B cell (primary cell): ENCODE measurements at regions not wholly inside any gene's neighbourhood (a gene's known extent, or its start where the extent isn't known, plus 50 kb on each side); places are given as distances from the start of the nearest gene placed in this dataset.

Experiments
- ATAC-seq: fragments of 200-7000 bp; cut with Tn5 transposase; one replicate; pipeline ENCODE4 v1.10.0; 2021; ENCODE audit warnings: low read depth, mild to moderate bottlenecking, moderate number of reproducible peaks, moderate library complexity
- CTCF ChIA-PET: fragments of 350-600 bp; sonication (Branson Sonifier 250); formaldehyde crosslinking; loops from one replicate; lab custom pipeline; 2021; ENCODE audit warnings: antibody characterized with exemption, inconsistent platforms; lab: Charles Lee
- POLR2A ChIA-PET: fragments of 350-600 bp; sonication (Branson Sonifier 250); formaldehyde crosslinking; loops from one replicate; lab custom pipeline; 2021; ENCODE audit warnings: antibody characterized with exemption; lab: Charles Lee
- DNase-seq: peaks from one replicate; pipeline ENCODE4 v3.0.0; 2013
- H2AFZ ChIP-seq: 2 replicates; pipeline ENCODE4 v1.6.1; 2012; ENCODE audit warnings: mild to moderate bottlenecking, low read depth, low read length; ENCODE audit not compliant: insufficient read depth, poor library complexity, severe bottlenecking
- H3K27ac ChIP-seq, 2 donors: 1 replicate in 1 of 2; 2 replicates in 1 of 2; pipeline ENCODE4 v1.5.1; 2012 to 2013; ENCODE audit warnings: low read length in 2 of 2, mild to moderate bottlenecking in 2 of 2, moderate library complexity in 1 of 2
- H3K27me3 ChIP-seq, 4 experiments: fragments of 200-600 bp in 1 of 4; sonication (generic) in 1 of 4; replicated peaks in 1 of 4; 1 replicate in 2 of 4; 2 replicates in 2 of 4; pipeline versions ENCODE4 v1.6.1 to v1.7.0; 2013 to 2016; ENCODE audit warnings: low read length in 3 of 4, mild to moderate bottlenecking in 2 of 4, mixed read lengths in 1 of 4, moderate library complexity in 1 of 4; ENCODE audit not compliant: insufficient read depth in 4 of 4, control insufficient read depth in 3 of 4; ENCODE audit errors: control extremely low read depth in 1 of 4
- H3K36me3 ChIP-seq, 2 experiments: replicated peaks in 1 of 2; 1 replicate in 1 of 2; 2 replicates in 1 of 2; pipeline versions ENCODE4 v1.6.1 to v1.7.1; 2013; ENCODE audit warnings: low read length in 1 of 2; ENCODE audit not compliant: insufficient read depth in 2 of 2, control insufficient read depth in 1 of 2; ENCODE audit errors: control extremely low read depth in 1 of 2, extremely low read depth in 1 of 2
- H3K4me1 ChIP-seq, 2 donors: fragments of 200-600 bp in 1 of 2; sonication (generic) in 1 of 2; 1 replicate in 1 of 2; 2 replicates in 1 of 2; pipeline versions ENCODE4 v1.5.1 to v1.6.1; 2013 to 2017; ENCODE audit warnings: low read length in 2 of 2; ENCODE audit not compliant: control insufficient read depth in 2 of 2, insufficient read depth in 2 of 2
- H3K4me2 ChIP-seq: replicated peaks from 2 replicates; pipeline ENCODE3; 2012; ENCODE audit warnings: mild to moderate bottlenecking, low read depth, low read length; ENCODE audit not compliant: poor library complexity, severe bottlenecking
- H3K4me3 ChIP-seq, 5 experiments: fragments of 200-600 bp in 1 of 5; sonication (generic) in 1 of 5; 1 replicate in 3 of 5; 2 replicates in 2 of 5; pipeline versions ENCODE4 v1.5.1 to v1.7.0; 2011 to 2016; ENCODE audit warnings: low read length in 4 of 5, mild to moderate bottlenecking in 4 of 5, low read depth in 2 of 5, control low read depth in 1 of 5, moderate library complexity in 1 of 5; ENCODE audit not compliant: insufficient read depth in 1 of 5; ENCODE audit errors: control extremely low read depth in 1 of 5, extremely low read depth in 1 of 5
- H3K79me2 ChIP-seq: fragments of 200-600 bp; sonication (generic); one replicate; pipeline ENCODE4 v1.6.0; 2016; ENCODE audit warnings: low read length; ENCODE audit not compliant: control insufficient read depth, insufficient read depth
- H3K9ac ChIP-seq: fragments of 200-600 bp; sonication (generic); 2 replicates; pipeline ENCODE4 v1.6.1; 2017; ENCODE audit warnings: mild to moderate bottlenecking, low read length, moderate library complexity
- H3K9me3 ChIP-seq, 3 donors: one replicate each; pipeline versions ENCODE4 v1.6.1 to v1.7.1; 2013; ENCODE audit warnings: low read length in 2 of 3; ENCODE audit not compliant: control insufficient read depth in 2 of 3, insufficient read depth in 1 of 3; ENCODE audit errors: control extremely low read depth in 1 of 3
- H4K20me1 ChIP-seq: 2 replicates; pipeline ENCODE4 v1.6.0; 2012; ENCODE audit warnings: mild to moderate bottlenecking, low read length; ENCODE audit not compliant: insufficient read depth, control insufficient read depth, poor library complexity, severe bottlenecking
- H3K27ac Mint-ChIP-seq: one replicate; pipeline ENCODE4 v1.8.0; 2021; ENCODE audit warnings: mixed read lengths
- H3K27me3 Mint-ChIP-seq: one replicate; pipeline ENCODE4 v1.8.0; 2021; ENCODE audit warnings: mixed read lengths
- H3K4me1 Mint-ChIP-seq: one replicate; pipeline ENCODE4 v1.8.0; 2021; ENCODE audit warnings: mixed read lengths
- H3K4me3 Mint-ChIP-seq: one replicate; pipeline ENCODE4 v1.8.0; 2021; ENCODE audit warnings: mixed read lengths
- H3K9me3 Mint-ChIP-seq: one replicate; pipeline ENCODE4 v1.8.0; 2022; ENCODE audit warnings: mixed read lengths; ENCODE audit not compliant: insufficient read depth
- CTCF ChIP-seq: fragments of 200-600 bp; IDR thresholded peaks from one replicate; pipeline ENCODE4 v1.8.0; 2022; ENCODE audit warnings: antibody characterized with exemption, mild to moderate bottlenecking
- EZH2 ChIP-seq: IDR thresholded peaks from 2 replicates; pipeline ENCODE4 v1.6.1; 2012; ENCODE audit warnings: borderline replicate concordance, low read depth, mild to moderate bottlenecking, moderate library complexity, low read length; ENCODE audit not compliant: insufficient read depth, poor library complexity, severe bottlenecking
- WGBS: methylation state at CpG from one replicate; pipeline ENCODE4 v1.1.5; 2013; ENCODE audit warnings: missing lambda C conversion rate; ENCODE audit not compliant: insufficient coverage; 5-methylcytosine and 5-hydroxymethylcytosine counted together
- intact Hi-C: fragments of 100-400 bp; cut with micrococcal nuclease; formaldehyde crosslinking; loops from one replicate; pipeline ENCODE4 v1.10.0; 2022

GRCh38 chr18:34153711-34154110, 71.0 kb downstream of the NOL4 start:
- ChIA-PET POLR2A (no interaction called here), CTCF (no interaction called here)
- H4K20me1 ChIP-seq, result no peaks in the 10 kb centered on the region
- ATAC-seq, result no peak
- TF ChIP-seq EZH2 (no peak), CTCF (no peak)
- Mint-ChIP-seq H3K27ac (no peak overlapping the region), H3K4me1 (peaks cover 5% of the 10 kb centered on the region), H3K4me3 (peak overlapping the region; percentile 8), H3K27me3 (peaks cover 8% of the 10 kb centered on the region), H3K9me3 (no peaks in the 10 kb centered on the region)
- H3K79me2 ChIP-seq, result no peaks in the 10 kb centered on the region
- no peak for DNase-seq
- no peaks in the 10 kb centered on the region for H3K36me3 ChIP-seq
- H3K4me2 ChIP-seq, result no peak overlapping the region
- no peak overlapping the region for H3K27ac ChIP-seq
- peak overlapping the region; percentile 20 for H3K9ac ChIP-seq
- H3K9me3 ChIP-seq, result no peaks in the 10 kb centered on the region
- intact Hi-C loops, result no loop called here
- peak overlapping the region; percentile 13 for H2AFZ ChIP-seq
- WGBS, result no CpG with 5 or more reads among the region's 1 CpG
- H3K4me3 ChIP-seq, result peak overlapping the region in 1 of 5 experiments; percentile 9
- no peaks in the 10 kb centered on the region for H3K4me1 ChIP-seq
- peaks cover 0 to 4% (median under 1%) of the 10 kb centered on the region in 4 experiments for H3K27me3 ChIP-seq

GRCh38 chr18:34131006-34131405, 93.7 kb downstream of the NOL4 start:
- POLR2A ChIA-PET, result no interaction called here
- H4K20me1 ChIP-seq, result no peaks in the 10 kb centered on the region
- H3K4me2 ChIP-seq, result no peak overlapping the region
- TF ChIP-seq CTCF, result no peak
- no peak for TF ChIP-seq EZH2
- no peak overlapping the region for H3K4me3 Mint-ChIP-seq
- H3K36me3 ChIP-seq, result no peaks in the 10 kb centered on the region
- no peaks in the 10 kb centered on the region for H3K27me3 Mint-ChIP-seq
- H3K4me1 Mint-ChIP-seq, result no peaks in the 10 kb centered on the region
- no peak for ATAC-seq
- H3K9me3 ChIP-seq, result no peaks in the 10 kb centered on the region
- no peak for DNase-seq
- intact Hi-C loops, result no loop called here
- H3K27ac ChIP-seq, result no peak overlapping the region
- no peaks in the 10 kb centered on the region for H3K9me3 Mint-ChIP-seq
- no CpG with 5 or more reads among the region's 1 CpG for WGBS
- no peaks in the 10 kb centered on the region for H3K79me2 ChIP-seq
- H3K9ac ChIP-seq, result no peak overlapping the region
- no peak overlapping the region for H2AFZ ChIP-seq
- H3K27me3 ChIP-seq, result no peaks in the 10 kb centered on the region
- no peaks in the 10 kb centered on the region for H3K4me1 ChIP-seq
- H3K4me3 ChIP-seq, result no peak overlapping the region
- CTCF ChIA-PET, result interaction anchor here (1.1 kb wide), 1 partner anchor 8 kb away, joined by 7 read pairs; no protein-coding TSS in a partner anchor
- H3K27ac Mint-ChIP-seq, result no peak overlapping the region
